ENCODE measurements at regions not wholly inside any gene's neighbourhood (a gene's known extent, or its start where the extent isn't known, plus 50 kb on each side); places are given as distances from the start of the nearest gene placed in this dataset.

DNA sequence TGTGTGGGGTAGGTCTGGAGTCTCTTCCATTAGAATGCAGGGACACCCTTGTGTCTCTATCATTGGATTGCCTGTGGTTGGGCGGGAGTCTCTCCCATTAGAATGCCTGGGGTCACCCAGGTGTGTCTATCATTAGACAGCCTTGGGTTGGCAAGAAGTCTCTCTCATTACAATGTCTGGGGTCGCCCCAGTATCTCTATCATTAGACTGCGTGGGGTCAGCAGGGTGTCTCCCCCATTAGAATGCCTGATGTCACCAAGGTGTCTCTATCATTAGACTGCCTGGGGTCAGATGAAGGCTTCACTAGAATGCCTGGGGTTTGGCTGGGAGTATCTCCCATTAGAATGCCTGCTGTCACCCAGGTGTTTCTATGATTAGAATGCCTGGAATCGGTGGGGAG, 1539.0 kb downstream of the UQCRFS1 start:
- no peaks in the 10 kb centered on the region for H3K4me1 Mint-ChIP-seq
- H3K36me3 Mint-ChIP-seq: no peaks in the 10 kb centered on the region
- ChIA-PET POLR2A (no interaction called here), CTCF (no interaction called here)
- Histone ChIP-seq H3K4me1 (ENCODE audit: control insufficient read depth in 1 of 2, extremely low read depth in 1 of 2, insufficient read depth in 2 of 2, low read length in 2 of 2) (no peaks in the 10 kb centered on the region), H3K27me3 (replicated peaks in 1 of 2; ENCODE audit: control insufficient read depth in 2 of 2, extremely low read depth in 1 of 2, insufficient read depth in 2 of 2, low read length in 1 of 2) (no peaks in the 10 kb centered on the region), H3K4me3 (ENCODE audit: control insufficient read depth in 1 of 2, extremely low read depth in 1 of 2, low read length in 1 of 2) (no peak overlapping the region), H3K36me3 (ENCODE audit: control insufficient read depth in 2 of 2, extremely low read depth in 1 of 2, insufficient read depth in 1 of 2, low read length in 1 of 2) (no peaks in the 10 kb centered on the region), H3K9me3 (no peaks in the 10 kb centered on the region), H3K27ac (ENCODE audit: low read length) (no peak overlapping the region)
- H3K9me3 Mint-ChIP-seq: peaks cover 22 to 56% (median 53%) of the 10 kb centered on the region in 3 donors
- H3K27me3 Mint-ChIP-seq: no peaks in the 10 kb centered on the region
- DNase-seq: no peak
- H3K27ac Mint-ChIP-seq: no peak overlapping the region
- no peak overlapping the region for H3K4me3 Mint-ChIP-seq
- ATAC-seq (replicated peaks in 1 of 4): no peak
- 55% methylated on average over 2 of the region's 4 CpGs for WGBS (ENCODE audit: insufficient coverage)

DNA sequence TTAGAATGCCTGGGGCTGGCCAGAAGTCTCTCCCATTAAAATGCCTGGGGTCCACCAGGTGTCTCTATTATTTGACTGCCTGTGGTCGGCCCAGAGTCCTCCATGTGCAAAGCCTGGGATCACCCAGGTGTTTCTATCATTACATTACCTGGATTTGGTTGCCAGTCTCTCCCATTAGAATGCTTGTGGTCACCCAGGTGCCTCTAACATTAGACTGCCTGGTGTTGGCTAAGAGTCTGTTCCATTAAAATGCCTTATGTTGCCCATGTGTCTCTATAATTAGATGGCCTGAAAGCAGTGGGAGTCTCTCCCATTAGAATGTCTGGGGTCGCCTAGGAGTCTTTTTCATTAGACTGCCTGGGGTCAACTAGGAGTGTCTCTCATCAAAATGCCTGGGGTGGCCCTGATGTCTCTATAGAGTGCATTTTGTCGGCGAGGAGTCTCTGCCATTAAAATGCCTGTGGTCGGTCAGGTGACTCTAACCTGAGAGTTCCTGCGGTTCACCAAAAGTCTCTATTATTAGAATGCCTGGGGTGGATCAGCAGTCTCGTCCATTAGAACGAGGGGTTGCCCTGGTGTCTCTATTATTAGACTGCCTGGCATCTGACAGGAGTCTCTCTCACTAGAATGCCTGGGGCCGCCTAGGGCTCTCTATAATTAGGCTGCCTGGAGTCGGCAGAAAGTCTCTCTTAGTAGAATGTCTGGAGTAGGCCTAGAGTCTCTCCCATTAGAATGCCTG, 1540.5 kb downstream of the UQCRFS1 start:
- DNase-seq: no peak
- no peaks in the 10 kb centered on the region for H3K9me3 ChIP-seq
- H3K27ac ChIP-seq (ENCODE audit: low read length): no peak overlapping the region
- Mint-ChIP-seq H3K27me3 (no peaks in the 10 kb centered on the region), H3K4me1 (no peaks in the 10 kb centered on the region), H3K27ac (no peak overlapping the region), H3K4me3 (no peak overlapping the region), H3K9me3 (peaks cover 17 to 50% (median 45%) of the 10 kb centered on the region in 3 donors), H3K36me3 (no peaks in the 10 kb centered on the region)
- no peaks in the 10 kb centered on the region for H3K36me3 ChIP-seq (ENCODE audit: control insufficient read depth in 2 of 2, extremely low read depth in 1 of 2, insufficient read depth in 1 of 2, low read length in 1 of 2)
- ChIA-PET POLR2A (no interaction called here), CTCF (no interaction called here)
- no peak overlapping the region for H3K4me3 ChIP-seq (ENCODE audit: control insufficient read depth in 1 of 2, extremely low read depth in 1 of 2, low read length in 1 of 2)
- H3K4me1 ChIP-seq (ENCODE audit: control insufficient read depth in 1 of 2, extremely low read depth in 1 of 2, insufficient read depth in 2 of 2, low read length in 2 of 2): no peaks in the 10 kb centered on the region
- no peak for ATAC-seq (replicated peaks in 1 of 4)
- WGBS (ENCODE audit: insufficient coverage): 77% methylated on average over 10 of the region's 10 CpGs
- H3K27me3 ChIP-seq (replicated peaks in 1 of 2; ENCODE audit: control insufficient read depth in 2 of 2, extremely low read depth in 1 of 2, insufficient read depth in 2 of 2, low read length in 1 of 2): no peaks in the 10 kb centered on the region

DNA sequence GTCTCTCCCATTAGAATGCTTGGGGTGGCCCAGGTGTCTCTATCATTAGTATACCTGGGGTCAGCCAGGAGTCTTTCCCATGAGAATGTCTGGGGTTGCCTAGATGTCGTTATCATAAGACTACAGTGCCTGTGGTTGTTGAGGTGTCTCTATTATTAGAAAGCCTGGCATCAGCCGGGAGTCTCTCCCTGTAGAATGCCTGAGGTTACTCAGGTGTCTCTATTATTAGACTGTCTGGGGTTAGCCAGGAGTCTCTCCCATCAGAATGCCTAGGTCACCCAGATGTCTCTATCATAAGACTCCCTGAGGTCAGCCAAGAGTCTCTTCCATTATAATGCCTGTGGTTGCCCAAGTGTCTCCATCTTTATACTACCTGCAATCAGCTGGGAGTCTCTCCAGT, 1541.1 kb downstream of the UQCRFS1 start:
- no peak for DNase-seq
- Mint-ChIP-seq H3K27ac (no peak overlapping the region), H3K36me3 (no peaks in the 10 kb centered on the region), H3K4me3 (no peak overlapping the region), H3K4me1 (no peaks in the 10 kb centered on the region), H3K27me3 (no peaks in the 10 kb centered on the region), H3K9me3 (peaks cover 17 to 48% (median 43%) of the 10 kb centered on the region in 3 donors)
- H3K4me3 ChIP-seq (ENCODE audit: control insufficient read depth in 1 of 2, extremely low read depth in 1 of 2, low read length in 1 of 2): no peak overlapping the region
- WGBS (ENCODE audit: insufficient coverage): no CpG with 5 or more reads among the region's 2 CpGs
- H3K36me3 ChIP-seq (ENCODE audit: control insufficient read depth in 2 of 2, extremely low read depth in 1 of 2, insufficient read depth in 1 of 2, low read length in 1 of 2): no peaks in the 10 kb centered on the region
- ChIA-PET CTCF (no interaction called here), POLR2A (no interaction called here)
- no peaks in the 10 kb centered on the region for H3K4me1 ChIP-seq (ENCODE audit: control insufficient read depth in 1 of 2, extremely low read depth in 1 of 2, insufficient read depth in 2 of 2, low read length in 2 of 2)
- no peaks in the 10 kb centered on the region for H3K27me3 ChIP-seq (replicated peaks in 1 of 2; ENCODE audit: control insufficient read depth in 2 of 2, extremely low read depth in 1 of 2, insufficient read depth in 2 of 2, low read length in 1 of 2)
- ATAC-seq (replicated peaks in 1 of 4): no peak
- H3K9me3 ChIP-seq: no peaks in the 10 kb centered on the region
- H3K27ac ChIP-seq (ENCODE audit: low read length): no peak overlapping the region

DNA sequence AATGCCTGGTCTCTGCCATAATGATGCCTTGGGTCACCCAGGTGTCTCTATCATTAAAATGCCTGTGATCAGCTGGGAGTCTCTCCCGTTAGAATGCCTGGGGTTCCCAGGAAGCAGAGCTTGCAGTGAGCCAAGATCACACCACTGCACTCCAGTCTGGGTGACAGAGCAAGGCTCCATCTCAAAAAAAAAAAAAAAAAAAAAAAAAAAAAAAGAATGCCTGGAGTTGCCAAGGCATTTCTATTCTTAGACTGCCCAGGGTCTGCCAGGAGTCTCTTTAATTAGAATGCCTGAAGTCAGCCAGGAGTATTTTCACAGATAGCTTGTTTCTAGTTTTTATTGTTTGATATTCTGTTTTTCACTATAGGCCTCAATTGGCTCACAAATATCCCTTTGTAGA, 1552.5 kb downstream of the UQCRFS1 start:
- no peak overlapping the region for H3K27ac Mint-ChIP-seq
- H3K27ac ChIP-seq (ENCODE audit: low read length): no peak overlapping the region
- 0% methylated on average over 1 of the region's 1 CpG for WGBS (ENCODE audit: insufficient coverage)
- H3K36me3 Mint-ChIP-seq: no peaks in the 10 kb centered on the region
- H3K9me3 ChIP-seq: no peaks in the 10 kb centered on the region
- DNase-seq (no peak), ATAC-seq (replicated peaks in 1 of 4) (no peak)
- H3K36me3 ChIP-seq (ENCODE audit: control insufficient read depth in 2 of 2, extremely low read depth in 1 of 2, insufficient read depth in 1 of 2, low read length in 1 of 2): no peaks in the 10 kb centered on the region
- no peaks in the 10 kb centered on the region for H3K27me3 Mint-ChIP-seq
- no peaks in the 10 kb centered on the region for H3K27me3 ChIP-seq (replicated peaks in 1 of 2; ENCODE audit: control insufficient read depth in 2 of 2, extremely low read depth in 1 of 2, insufficient read depth in 2 of 2, low read length in 1 of 2)
- no peak overlapping the region for H3K4me3 ChIP-seq (ENCODE audit: control insufficient read depth in 1 of 2, extremely low read depth in 1 of 2, low read length in 1 of 2)
- H3K4me1 ChIP-seq (ENCODE audit: control insufficient read depth in 1 of 2, extremely low read depth in 1 of 2, insufficient read depth in 2 of 2, low read length in 2 of 2): no peaks in the 10 kb centered on the region
- H3K4me3 Mint-ChIP-seq: no peak overlapping the region
- CTCF ChIA-PET: no interaction called here
- peaks cover 14 to 51% (median 45%) of the 10 kb centered on the region in 3 donors for H3K9me3 Mint-ChIP-seq
- POLR2A ChIA-PET: no interaction called here
- no peaks in the 10 kb centered on the region for H3K4me1 Mint-ChIP-seq

DNA sequence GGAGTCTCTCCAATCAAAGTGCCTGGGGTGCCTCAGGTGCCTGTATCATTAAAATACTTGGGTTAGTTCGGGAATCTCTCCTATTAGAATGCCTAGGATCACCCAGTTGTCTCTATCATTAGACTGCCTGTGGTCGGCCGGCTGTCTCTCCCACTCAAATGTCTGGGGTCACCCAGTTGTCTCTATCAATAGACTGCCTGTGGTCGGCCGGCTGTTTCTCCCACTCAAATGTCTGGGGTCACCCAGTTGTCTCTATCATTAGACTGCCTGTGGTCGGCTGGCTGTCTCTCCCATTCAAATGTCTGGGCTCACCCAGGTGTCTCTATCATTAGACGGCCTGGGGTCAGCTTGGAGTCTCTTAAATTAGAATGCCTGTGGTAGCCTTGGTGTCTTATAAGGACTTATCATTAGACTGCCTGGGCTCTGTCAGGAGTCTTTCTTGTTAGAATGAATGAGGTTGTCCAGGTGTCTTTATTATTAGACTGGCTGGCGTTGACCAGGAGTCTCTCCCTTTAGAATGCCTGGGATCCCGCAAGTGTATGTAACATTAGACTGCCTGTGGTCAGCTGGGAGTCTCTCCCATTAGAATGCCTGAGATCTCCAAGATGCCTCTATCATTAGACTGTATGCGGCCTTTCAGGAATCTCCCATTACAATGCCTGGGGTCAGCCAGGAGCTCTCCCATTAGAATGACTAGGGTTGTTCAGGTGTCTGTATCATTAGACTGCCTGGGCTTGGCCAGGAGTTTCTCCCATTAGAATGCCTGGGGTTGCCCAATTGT, 1555.5 kb downstream of the UQCRFS1 start:
- Mint-ChIP-seq H3K36me3 (no peaks in the 10 kb centered on the region), H3K27me3 (no peaks in the 10 kb centered on the region), H3K4me1 (no peaks in the 10 kb centered on the region), H3K27ac (no peak overlapping the region), H3K4me3 (no peak overlapping the region), H3K9me3 (peaks cover 33 to 59% (median 53%) of the 10 kb centered on the region in 3 donors)
- no peak for ATAC-seq (replicated peaks in 1 of 4)
- H3K9me3 ChIP-seq: no peaks in the 10 kb centered on the region
- POLR2A ChIA-PET: no interaction called here
- no peaks in the 10 kb centered on the region for H3K4me1 ChIP-seq (ENCODE audit: control insufficient read depth in 1 of 2, extremely low read depth in 1 of 2, insufficient read depth in 2 of 2, low read length in 2 of 2)
- no peak for DNase-seq
- H3K36me3 ChIP-seq (ENCODE audit: control insufficient read depth in 2 of 2, extremely low read depth in 1 of 2, insufficient read depth in 1 of 2, low read length in 1 of 2): no peaks in the 10 kb centered on the region
- no peaks in the 10 kb centered on the region for H3K27me3 ChIP-seq (replicated peaks in 1 of 2; ENCODE audit: control insufficient read depth in 2 of 2, extremely low read depth in 1 of 2, insufficient read depth in 2 of 2, low read length in 1 of 2)
- no peak overlapping the region for H3K4me3 ChIP-seq (ENCODE audit: control insufficient read depth in 1 of 2, extremely low read depth in 1 of 2, low read length in 1 of 2)
- 80% methylated on average over 6 of the region's 10 CpGs for WGBS (ENCODE audit: insufficient coverage)
- H3K27ac ChIP-seq (ENCODE audit: low read length): no peak overlapping the region
- CTCF ChIA-PET: no interaction called here

DNA sequence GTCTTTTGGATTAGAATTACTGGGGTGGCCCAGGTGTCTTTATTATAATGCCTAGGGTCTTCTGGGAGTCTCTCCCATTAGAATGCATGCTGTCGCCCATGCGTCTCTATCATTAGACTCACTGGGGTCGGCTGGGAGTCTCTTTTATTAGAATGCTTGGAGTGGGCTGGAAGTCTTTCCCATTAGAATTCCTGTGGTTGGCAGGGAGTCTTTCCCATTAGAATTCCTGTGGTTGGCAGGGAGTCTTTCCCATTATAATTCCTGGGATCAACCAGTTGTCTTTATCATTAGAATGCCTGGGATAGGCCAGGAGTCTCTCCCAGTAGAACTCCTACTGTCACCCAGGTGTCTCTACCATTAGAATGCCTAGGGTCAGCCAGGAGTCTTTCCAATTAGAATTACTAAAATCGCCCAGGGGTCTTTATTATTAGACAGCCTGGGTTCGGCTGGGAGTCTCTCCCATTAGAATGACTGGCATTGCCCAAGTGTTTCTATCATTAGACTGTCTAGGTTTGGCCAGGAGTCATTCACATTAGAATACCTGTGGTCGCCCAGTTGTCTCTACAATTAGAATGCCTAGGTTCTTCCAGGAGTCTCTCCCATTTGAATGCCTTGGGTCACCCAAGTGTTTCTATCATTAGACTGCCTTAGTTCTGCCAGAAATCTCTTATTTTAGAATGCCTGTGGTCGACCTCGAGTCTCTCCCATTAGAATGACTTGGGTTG, 1558.5 kb downstream of the UQCRFS1 start:
- Mint-ChIP-seq H3K4me1 (no peaks in the 10 kb centered on the region), H3K27ac (no peak overlapping the region), H3K9me3 (peaks cover 49 to 76% (median 61%) of the 10 kb centered on the region in 3 donors), H3K27me3 (no peaks in the 10 kb centered on the region), H3K36me3 (no peaks in the 10 kb centered on the region), H3K4me3 (no peak overlapping the region)
- Histone ChIP-seq H3K36me3 (ENCODE audit: control insufficient read depth in 2 of 2, extremely low read depth in 1 of 2, insufficient read depth in 1 of 2, low read length in 1 of 2) (no peaks in the 10 kb centered on the region), H3K9me3 (no peaks in the 10 kb centered on the region), H3K4me3 (ENCODE audit: control insufficient read depth in 1 of 2, extremely low read depth in 1 of 2, low read length in 1 of 2) (no peak overlapping the region), H3K27ac (ENCODE audit: low read length) (no peak overlapping the region), H3K27me3 (replicated peaks in 1 of 2; ENCODE audit: control insufficient read depth in 2 of 2, extremely low read depth in 1 of 2, insufficient read depth in 2 of 2, low read length in 1 of 2) (no peaks in the 10 kb centered on the region), H3K4me1 (ENCODE audit: control insufficient read depth in 1 of 2, extremely low read depth in 1 of 2, insufficient read depth in 2 of 2, low read length in 2 of 2) (no peaks in the 10 kb centered on the region)
- ChIA-PET CTCF (no interaction called here), POLR2A (no interaction called here)
- WGBS (ENCODE audit: insufficient coverage): 71% methylated on average over 4 of the region's 8 CpGs
- no peak for DNase-seq
- no peak for ATAC-seq (replicated peaks in 1 of 4)
